Activated CD8-positive, alpha-beta T cell treated with anti-CD3 and anti-CD28 coated beads for 36 hours (primary cell): ENCODE measurements at regions not wholly inside any gene's neighbourhood (a gene's known extent, or its start where the extent isn't known, plus 50 kb on each side); places are given as distances from the start of the nearest gene placed in this dataset.
"Not testable (repeated sequence)": the region's sequence is repeated elsewhere in the genome, so short reads cannot be mapped to it uniquely, and the experiment has no call there.

Experiments used
- ATAC-seq: fragments of 200-7000 bp; cut with Tn5 transposase; one replicate; pipeline ENCODE4 v1.10.0; 2021; ENCODE audit warnings: mild to moderate bottlenecking, moderate library complexity
- CTCF ChIA-PET: fragments of 350-600 bp; sonication (Branson Sonifier 250); formaldehyde crosslinking; loops from one replicate; lab custom pipeline; 2021; ENCODE audit warnings: antibody characterized with exemption; lab: Charles Lee
- POLR2A ChIA-PET: fragments of 350-600 bp; sonication (Branson Sonifier 250); formaldehyde crosslinking; loops from one replicate; lab custom pipeline; 2021; ENCODE audit warnings: antibody characterized with exemption; lab: Charles Lee
- DNase-seq: peaks from one replicate; pipeline ENCODE4 v3.0.0-alpha.2; 2020
- H3K27ac Mint-ChIP-seq: one replicate; pipeline ENCODE4 v1.8.0; 2021; ENCODE audit warnings: mild to moderate bottlenecking, mixed read lengths
- H3K27me3 Mint-ChIP-seq: one replicate; pipeline ENCODE4 v1.8.0; 2021; ENCODE audit warnings: mixed read lengths
- H3K36me3 Mint-ChIP-seq: one replicate; pipeline ENCODE4 v1.8.0; 2021; ENCODE audit warnings: low read depth, mixed read lengths
- H3K4me1 Mint-ChIP-seq: one replicate; pipeline ENCODE4 v1.8.0; 2021; ENCODE audit warnings: low read depth, mixed read lengths
- H3K4me3 Mint-ChIP-seq: one replicate; pipeline ENCODE4 v1.8.0; 2021; ENCODE audit warnings: mild to moderate bottlenecking, moderate library complexity, mixed read lengths
- H3K9me3 Mint-ChIP-seq: one replicate; pipeline ENCODE4 v1.8.0; 2021; ENCODE audit warnings: mixed read lengths
- CTCF ChIP-seq: fragments of 200-600 bp; IDR thresholded peaks from one replicate; pipeline ENCODE4 v1.8.0; 2022; ENCODE audit warnings: antibody characterized with exemption, mild to moderate bottlenecking
- intact Hi-C: fragments of 100-400 bp; cut with micrococcal nuclease; formaldehyde crosslinking; loops from one replicate; pipeline ENCODE4 v1.10.0; 2022

GRCh38 chr2:195532255-195532627, 124.8 kb upstream of the SLC39A10 start:
- Mint-ChIP-seq H3K36me3 (peaks cover 2% of the 10 kb centered on the region), H3K27ac (peak overlapping the region; percentile 95), H3K9me3 (peaks cover 3% of the 10 kb centered on the region), H3K4me1 (peaks cover 65% of the 10 kb centered on the region), H3K27me3 (no peaks in the 10 kb centered on the region), H3K4me3 (peak overlapping the region; percentile 81)
- ATAC-seq (no peak), DNase-seq (no peak)
- ChIA-PET CTCF (interaction anchor here (0.8 to 4.1 kb wide), 7 partner anchors 12 to 128 kb away, joined by 3 to 28 read pairs (median 7); partner anchors contain the start of gene SLC39A10), POLR2A (interaction anchor here (0.7 to 5.5 kb wide), 3 partner anchors 11 to 126 kb away, joined by 3 to 64 read pairs (median 3); partner anchors contain the start of gene SLC39A10)
- intact Hi-C loops: loop anchor here (1.0 kb wide), 1 partner anchor 127 kb away; no protein-coding TSS in a partner anchor
- no peak for TF ChIP-seq CTCF

GRCh38 chr2:195531754-195532153, 125.3 kb upstream of the SLC39A10 start:
- H3K36me3 Mint-ChIP-seq: peaks cover 2% of the 10 kb centered on the region
- DNase-seq: no peak
- no peak overlapping the region for H3K4me3 Mint-ChIP-seq
- peaks cover 3% of the 10 kb centered on the region for H3K9me3 Mint-ChIP-seq
- H3K27me3 Mint-ChIP-seq: no peaks in the 10 kb centered on the region
- intact Hi-C loops: loop anchor here (1.0 kb wide), 1 partner anchor 128 kb away; no protein-coding TSS in a partner anchor
- ATAC-seq: no peak
- TF ChIP-seq CTCF: no peak
- peaks cover 60% of the 10 kb centered on the region for H3K4me1 Mint-ChIP-seq
- POLR2A ChIA-PET: interaction anchor here (5.5 kb wide), 1 partner anchor 127 kb away, joined by 64 read pairs; the partner anchor contains the start of gene SLC39A10
- peak overlapping the region; percentile 95 for H3K27ac Mint-ChIP-seq
- CTCF ChIA-PET: interaction anchor here (1.0 kb wide), 1 partner anchor 127 kb away, joined by 3 read pairs; no protein-coding TSS in a partner anchor

- H3K27ac Mint-ChIP-seq, ATAC-seq, POLR2A ChIA-PET, H3K9me3 Mint-ChIP-seq, H3K4me3 Mint-ChIP-seq, CTCF ChIA-PET, H3K36me3 Mint-ChIP-seq, intact Hi-C loops, DNase-seq, H3K27me3 Mint-ChIP-seq: not testable (repeated sequence)
- peaks cover 12% of the 10 kb centered on the region for H3K4me1 Mint-ChIP-seq
Measured at GRCh38 chr2:195523242-195523641, 133.8 kb upstream of the SLC39A10 start.

- intact Hi-C loops: no loop called here
- ChIA-PET POLR2A (no interaction called here), CTCF (interaction anchor here (1.2 kb wide), 1 partner anchor 14 kb away, joined by 3 read pairs; no protein-coding TSS in a partner anchor)
- no peak for TF ChIP-seq CTCF
- Mint-ChIP-seq H3K4me1 (peaks cover 16% of the 10 kb centered on the region), H3K4me3 (no peak overlapping the region), H3K36me3 (peaks cover 3% of the 10 kb centered on the region), H3K27ac (no peak overlapping the region), H3K9me3 (no peaks in the 10 kb centered on the region), H3K27me3 (no peaks in the 10 kb centered on the region)
- DNase-seq (no peak), ATAC-seq (no peak)
Measured at GRCh38 chr2:195521589-195521988, 135.4 kb upstream of the SLC39A10 start.

GRCh38 chr2:195520671-195521155, 136.3 kb upstream of the SLC39A10 start:
- Mint-ChIP-seq H3K36me3 (peaks cover 4% of the 10 kb centered on the region), H3K27me3 (no peaks in the 10 kb centered on the region), H3K27ac (no peak overlapping the region), H3K9me3 (no peaks in the 10 kb centered on the region), H3K4me3 (no peak overlapping the region), H3K4me1 (peaks cover 21% of the 10 kb centered on the region)
- ATAC-seq (no peak), DNase-seq (no peak)
- CTCF ChIA-PET: interaction anchor here (1.2 kb wide), 1 partner anchor 13 kb away, joined by 3 read pairs; no protein-coding TSS in a partner anchor
- POLR2A ChIA-PET: no interaction called here
- intact Hi-C loops: no loop called here
- TF ChIP-seq CTCF: no peak
